ENCODE measurements at regions not wholly inside any gene's neighbourhood (a gene's known extent, or its start where the extent isn't known, plus 50 kb on each side); places are given as distances from the start of the nearest gene placed in this dataset.
A peak's percentile ranks its signal among the peaks of the same experiment; 100 is the strongest.

GRCh38 chr14:97177016-97177415, 379.8 kb downstream of the VRK1 start:
- intact Hi-C loops (cut with micrococcal nuclease; ENCODE audit: unreplicated experiment): no loop called here
- Histone ChIP-seq H3K4me3 (ENCODE audit: low read depth, low read length) (no peak overlapping the region), H3K4me1 (no peaks in the 10 kb centered on the region), H3K9me3 (no peaks in the 10 kb centered on the region), H3K27me3 (replicated peaks; ENCODE audit: control insufficient read depth, insufficient read depth, low read length) (no peaks in the 10 kb centered on the region), H3K36me3 (ENCODE audit: control insufficient read depth, insufficient read depth, low read length) (no peaks in the 10 kb centered on the region)
- peak; percentile 27 to 41 for DNase-seq
- TF ChIP-seq, protein P1, sequence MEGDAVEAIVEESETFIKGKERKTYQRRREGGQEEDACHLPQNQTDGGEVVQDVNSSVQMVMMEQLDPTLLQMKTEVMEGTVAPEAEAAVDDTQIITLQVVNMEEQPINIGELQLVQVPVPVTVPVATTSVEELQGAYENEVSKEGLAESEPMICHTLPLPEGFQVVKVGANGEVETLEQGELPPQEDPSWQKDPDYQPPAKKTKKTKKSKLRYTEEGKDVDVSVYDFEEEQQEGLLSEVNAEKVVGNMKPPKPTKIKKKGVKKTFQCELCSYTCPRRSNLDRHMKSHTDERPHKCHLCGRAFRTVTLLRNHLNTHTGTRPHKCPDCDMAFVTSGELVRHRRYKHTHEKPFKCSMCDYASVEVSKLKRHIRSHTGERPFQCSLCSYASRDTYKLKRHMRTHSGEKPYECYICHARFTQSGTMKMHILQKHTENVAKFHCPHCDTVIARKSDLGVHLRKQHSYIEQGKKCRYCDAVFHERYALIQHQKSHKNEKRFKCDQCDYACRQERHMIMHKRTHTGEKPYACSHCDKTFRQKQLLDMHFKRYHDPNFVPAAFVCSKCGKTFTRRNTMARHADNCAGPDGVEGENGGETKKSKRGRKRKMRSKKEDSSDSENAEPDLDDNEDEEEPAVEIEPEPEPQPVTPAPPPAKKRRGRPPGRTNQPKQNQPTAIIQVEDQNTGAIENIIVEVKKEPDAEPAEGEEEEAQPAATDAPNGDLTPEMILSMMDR (IDR thresholded peaks at IDR 0.05; ENCODE audit: insufficient read depth in 1 of 2, low read depth in 1 of 2, low read length in 1 of 2, severe bottlenecking in 1 of 2, unreplicated experiment in 1 of 2): peak in 1 of 2 experiments; percentile 27
- no peak overlapping the region for H3K4me3 Mint-ChIP-seq (ENCODE audit: unreplicated experiment)
- no peaks in the 10 kb centered on the region for H3K27me3 Mint-ChIP-seq (ENCODE audit: insufficient read depth, unreplicated experiment)
- ChIA-PET POLR2A (no interaction called here), CTCF (interaction anchor here (0.7 kb wide), 1 partner anchor 481 kb away, joined by 3 read pairs; no protein-coding TSS in a partner anchor)
- no peaks in the 10 kb centered on the region for H3K4me1 Mint-ChIP-seq (ENCODE audit: low read depth, unreplicated experiment)
- BruUV-seq (replicated peaks): no TSS peak
- H3K36me3 Mint-ChIP-seq (ENCODE audit: insufficient read depth, unreplicated experiment): no peaks in the 10 kb centered on the region
- peaks cover 9% of the 10 kb centered on the region for H3K9me3 Mint-ChIP-seq (ENCODE audit: unreplicated experiment)
- no peak overlapping the region for H3K27ac Mint-ChIP-seq (ENCODE audit: unreplicated experiment)

DNA sequence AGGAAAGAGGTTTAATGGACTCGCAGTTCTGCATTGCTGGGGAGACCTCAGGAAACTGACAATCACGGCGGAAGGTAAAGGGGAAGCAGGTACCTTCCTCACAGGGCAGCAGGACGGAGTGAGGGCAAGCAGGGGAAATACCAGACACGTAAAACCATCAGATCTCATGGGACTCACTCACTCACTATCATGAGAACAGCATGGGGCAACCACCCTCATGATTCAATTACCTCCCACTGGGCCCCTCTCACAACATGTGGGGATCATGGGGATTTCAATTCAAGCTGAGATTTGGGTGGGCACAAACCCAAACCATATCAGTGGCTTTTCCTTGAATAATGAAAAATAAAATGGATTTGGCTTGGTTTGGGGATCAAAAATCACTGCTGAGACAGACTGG, 380.5 kb downstream of the VRK1 start:
- H3K27me3 Mint-ChIP-seq (ENCODE audit: insufficient read depth, unreplicated experiment): no peaks in the 10 kb centered on the region

GRCh38 chr14:97178781-97179180, 381.6 kb downstream of the VRK1 start:
- ChIA-PET CTCF (no interaction called here), POLR2A (no interaction called here)
- no peak overlapping the region for H3K27ac Mint-ChIP-seq (ENCODE audit: unreplicated experiment)
- Histone ChIP-seq H3K36me3 (ENCODE audit: control insufficient read depth, insufficient read depth, low read length) (no peaks in the 10 kb centered on the region), H3K4me3 (ENCODE audit: low read depth, low read length) (no peak overlapping the region), H3K4me1 (no peaks in the 10 kb centered on the region), H3K27me3 (replicated peaks; ENCODE audit: control insufficient read depth, insufficient read depth, low read length) (no peaks in the 10 kb centered on the region), H3K9me3 (no peaks in the 10 kb centered on the region)
- peaks cover 9% of the 10 kb centered on the region for H3K9me3 Mint-ChIP-seq (ENCODE audit: unreplicated experiment)
- DNase-seq: no peak
- H3K4me1 Mint-ChIP-seq (ENCODE audit: low read depth, unreplicated experiment): no peaks in the 10 kb centered on the region
- H3K4me3 Mint-ChIP-seq (ENCODE audit: unreplicated experiment): no peak overlapping the region
- BruUV-seq (replicated peaks): no TSS peak
- TF ChIP-seq, protein P1 (IDR thresholded peaks at IDR 0.05; ENCODE audit: insufficient read depth in 1 of 2, low read depth in 1 of 2, low read length in 1 of 2, severe bottlenecking in 1 of 2, unreplicated experiment in 1 of 2): no peak
- no peaks in the 10 kb centered on the region for H3K36me3 Mint-ChIP-seq (ENCODE audit: insufficient read depth, unreplicated experiment)
- no peaks in the 10 kb centered on the region for H3K27me3 Mint-ChIP-seq (ENCODE audit: insufficient read depth, unreplicated experiment)
- intact Hi-C loops (cut with micrococcal nuclease; ENCODE audit: unreplicated experiment): no loop called here

More for the DNA sequence above, 380.5 kb downstream of the VRK1 start:
- Mint-ChIP-seq H3K9me3 (ENCODE audit: unreplicated experiment) (peaks cover 9% of the 10 kb centered on the region), H3K27ac (ENCODE audit: unreplicated experiment) (no peak overlapping the region), H3K4me3 (ENCODE audit: unreplicated experiment) (no peak overlapping the region), H3K4me1 (ENCODE audit: low read depth, unreplicated experiment) (no peaks in the 10 kb centered on the region), H3K36me3 (ENCODE audit: insufficient read depth, unreplicated experiment) (no peaks in the 10 kb centered on the region)
- ChIA-PET CTCF (no interaction called here), POLR2A (no interaction called here)
- no peak for DNase-seq
- H3K27me3 ChIP-seq (replicated peaks; ENCODE audit: control insufficient read depth, insufficient read depth, low read length): no peaks in the 10 kb centered on the region
- no peaks in the 10 kb centered on the region for H3K36me3 ChIP-seq (ENCODE audit: control insufficient read depth, insufficient read depth, low read length)
- H3K4me3 ChIP-seq (ENCODE audit: low read depth, low read length): no peak overlapping the region
- no peaks in the 10 kb centered on the region for H3K9me3 ChIP-seq
- H3K4me1 ChIP-seq: no peaks in the 10 kb centered on the region
- TF ChIP-seq, protein P1 (IDR thresholded peaks at IDR 0.05; ENCODE audit: insufficient read depth in 1 of 2, low read depth in 1 of 2, low read length in 1 of 2, severe bottlenecking in 1 of 2, unreplicated experiment in 1 of 2): no peak
- intact Hi-C loops (cut with micrococcal nuclease; ENCODE audit: unreplicated experiment): no loop called here
- no TSS peak for BruUV-seq (replicated peaks)

Measured in Caco-2 (cell line).